ENCODE measurements at regions not wholly inside any gene's neighbourhood (a gene's known extent, or its start where the extent isn't known, plus 50 kb on each side); places are given as distances from the start of the nearest gene placed in this dataset.
A peak's percentile ranks its signal among the peaks of the same experiment; 100 is the strongest.
"Not testable (repeated sequence)": the region's sequence is repeated elsewhere in the genome, so short reads cannot be mapped to it uniquely, and the experiment has no call there.

DNA sequence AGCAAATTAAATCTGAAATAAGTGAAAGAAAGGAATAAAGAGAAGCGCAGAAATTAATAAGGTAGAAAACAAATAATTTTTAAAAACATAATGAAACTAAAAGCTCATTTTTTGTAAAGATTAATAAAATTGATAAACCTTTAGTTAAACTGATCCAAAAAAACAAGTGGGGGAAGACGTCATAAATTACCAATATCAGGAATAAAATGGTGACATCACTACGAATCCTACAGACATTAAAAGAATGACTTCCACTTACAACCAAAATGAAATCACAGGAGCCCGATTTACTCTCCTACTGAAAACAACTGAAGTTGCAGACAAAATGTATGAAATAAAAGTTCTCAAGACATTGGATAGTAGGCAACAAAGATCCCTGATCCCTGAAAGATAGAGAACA lies 68.1 kb upstream of the IFFO2 start:
- DNase-seq: no peak

DNA sequence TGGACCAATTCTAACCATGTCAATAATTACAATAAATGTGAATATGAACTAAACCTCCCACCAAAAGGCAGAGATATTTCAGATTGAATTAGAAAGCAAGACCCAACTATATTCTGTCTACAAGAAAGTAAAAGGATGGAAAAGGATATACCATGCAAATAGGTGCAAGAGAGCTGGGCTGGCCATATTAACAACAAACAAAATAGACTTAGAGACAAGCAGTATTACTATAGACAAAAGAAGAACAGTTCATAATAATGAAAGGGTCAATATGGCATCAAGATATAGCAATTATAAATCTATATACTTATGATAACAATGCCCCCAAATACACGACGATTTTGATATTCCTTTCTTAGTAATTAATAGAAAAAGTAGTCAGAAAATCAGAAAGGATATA lies 67.3 kb upstream of the IFFO2 start:
- no peak for DNase-seq

DNA sequence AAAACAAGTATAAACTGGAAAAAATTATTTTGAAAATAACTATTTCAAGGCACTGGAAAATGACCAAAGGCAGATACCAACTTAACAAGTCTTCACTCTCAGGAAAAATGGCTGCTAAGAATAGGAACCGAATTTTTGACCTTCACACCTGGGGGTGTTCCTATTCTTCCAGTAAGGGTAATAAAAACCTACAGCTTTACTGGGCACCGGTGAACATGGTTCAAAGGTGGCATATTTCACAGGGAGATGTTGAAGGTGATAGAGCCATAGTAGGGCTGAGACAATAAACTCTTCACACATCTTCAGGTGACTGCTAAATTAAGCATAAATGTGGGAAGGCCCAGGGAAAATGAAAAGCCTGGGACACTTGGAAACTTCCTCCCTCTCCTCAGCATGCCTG lies 65.4 kb upstream of the IFFO2 start:
- no peak for DNase-seq

DNA sequence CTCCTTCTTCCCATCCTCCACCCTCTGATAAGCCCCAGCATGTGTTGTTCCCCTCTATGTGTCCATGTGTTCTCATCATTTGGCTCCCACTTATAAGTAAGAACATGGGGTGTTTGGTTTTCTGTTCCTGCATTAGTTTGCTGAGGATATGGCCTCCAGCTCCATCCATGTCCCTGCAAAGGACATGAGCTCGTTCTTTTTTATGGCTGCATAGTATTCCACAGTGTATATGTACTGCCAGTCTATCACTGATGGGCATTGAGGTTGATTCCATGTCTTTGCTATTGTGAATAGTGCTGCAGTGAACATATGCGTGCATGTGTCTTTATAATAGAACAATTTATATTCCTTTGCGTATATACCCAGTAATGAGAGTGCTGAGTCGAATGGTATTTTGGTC lies 62.8 kb upstream of the IFFO2 start:
- not testable (repeated sequence) for DNase-seq

DNA sequence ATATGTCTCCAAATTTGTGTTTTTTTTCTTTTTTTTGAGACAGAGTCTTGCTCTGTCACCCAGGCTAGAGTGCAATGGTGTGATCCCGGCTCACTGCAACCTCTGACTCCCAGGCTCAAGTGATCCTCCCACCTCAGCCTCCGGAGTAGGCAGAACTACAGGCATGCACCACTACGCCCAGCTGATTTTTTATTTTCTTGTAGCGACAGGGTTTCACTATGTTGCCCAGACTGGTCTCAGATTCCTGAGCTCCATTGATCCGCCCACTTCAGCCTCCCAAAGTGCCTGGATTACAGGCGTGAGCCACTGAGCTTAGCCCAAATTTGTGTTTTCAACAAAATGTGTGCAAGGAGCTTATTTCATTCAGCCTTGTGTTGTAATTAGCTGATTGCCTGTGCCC lies 59.0 kb upstream of the IFFO2 start:
- DNase-seq: no peak

DNA sequence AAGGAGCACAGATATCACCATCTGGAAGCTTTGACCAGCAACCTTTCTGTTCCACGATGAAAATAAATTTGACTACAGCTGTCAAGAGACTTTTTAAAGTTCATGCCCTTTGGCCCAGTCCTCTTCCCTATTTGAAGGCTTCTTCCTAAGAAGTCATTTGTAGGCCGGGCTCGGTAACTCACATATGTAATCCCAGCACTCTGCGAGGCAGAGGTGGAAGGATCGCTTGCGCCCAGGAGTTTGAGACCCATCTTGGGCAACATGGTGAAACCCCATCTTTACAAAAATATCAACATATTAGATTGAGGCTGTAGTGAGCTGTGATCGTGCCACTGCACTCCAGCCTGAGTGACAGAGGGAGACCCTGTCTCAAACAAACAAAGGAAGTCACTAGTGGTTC lies 58.3 kb upstream of the IFFO2 start:
- DNase-seq: no peak

DNA sequence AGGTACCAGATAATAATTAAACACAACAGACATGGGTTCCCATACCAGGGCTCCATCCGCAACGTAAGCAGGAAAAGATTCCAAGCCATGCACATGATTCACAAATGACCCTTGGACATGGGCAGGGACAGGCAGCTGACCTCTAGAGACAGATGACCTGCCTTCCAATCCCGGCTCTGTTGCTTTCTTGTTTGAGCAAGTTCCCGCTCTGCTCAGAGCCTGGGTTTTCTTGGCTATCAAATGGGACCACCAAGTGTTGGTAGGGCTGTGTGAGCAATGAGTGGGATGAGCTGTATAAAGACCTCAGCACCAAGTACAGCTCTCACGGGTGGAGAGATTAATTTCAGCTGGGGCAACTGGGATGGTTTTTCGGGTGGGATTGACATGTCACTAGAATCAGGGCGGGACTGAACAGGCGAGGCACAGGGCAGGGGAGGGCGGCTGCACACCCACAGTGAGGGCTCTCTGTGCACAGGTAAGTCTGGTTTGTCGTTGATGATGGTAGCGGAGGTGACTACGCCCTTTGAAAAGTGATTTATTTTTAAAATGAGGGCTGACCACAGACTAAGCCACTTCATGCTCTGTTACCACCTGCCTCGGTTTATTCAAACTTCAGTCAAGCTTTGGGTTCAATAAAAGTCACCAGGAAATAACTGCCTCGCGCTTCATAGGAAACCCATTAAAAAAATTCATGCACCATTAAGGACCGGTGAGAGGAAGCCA lies 57.5 kb upstream of the IFFO2 start:
- DNase-seq: no peak

DNA sequence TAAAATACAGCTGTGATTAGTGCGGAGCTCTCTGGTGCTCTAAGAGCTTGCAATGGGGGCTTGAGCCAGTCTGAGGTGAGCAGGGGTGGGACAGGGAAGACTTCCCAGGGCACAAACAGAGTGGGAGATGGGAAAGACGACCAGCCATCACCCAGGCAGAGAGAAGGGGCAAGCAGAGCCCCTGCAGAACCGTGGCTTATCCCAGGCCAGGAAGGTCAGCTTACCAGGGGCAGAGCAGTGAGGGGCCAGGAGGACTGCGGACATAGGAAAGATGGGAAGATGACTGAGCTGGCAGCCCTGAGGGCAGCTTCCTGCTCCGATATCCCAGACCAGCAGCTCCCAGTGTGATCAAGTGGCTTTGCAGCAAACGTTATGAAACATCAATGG lies 55.4 kb upstream of the IFFO2 start:
- DNase-seq: no peak

DNA sequence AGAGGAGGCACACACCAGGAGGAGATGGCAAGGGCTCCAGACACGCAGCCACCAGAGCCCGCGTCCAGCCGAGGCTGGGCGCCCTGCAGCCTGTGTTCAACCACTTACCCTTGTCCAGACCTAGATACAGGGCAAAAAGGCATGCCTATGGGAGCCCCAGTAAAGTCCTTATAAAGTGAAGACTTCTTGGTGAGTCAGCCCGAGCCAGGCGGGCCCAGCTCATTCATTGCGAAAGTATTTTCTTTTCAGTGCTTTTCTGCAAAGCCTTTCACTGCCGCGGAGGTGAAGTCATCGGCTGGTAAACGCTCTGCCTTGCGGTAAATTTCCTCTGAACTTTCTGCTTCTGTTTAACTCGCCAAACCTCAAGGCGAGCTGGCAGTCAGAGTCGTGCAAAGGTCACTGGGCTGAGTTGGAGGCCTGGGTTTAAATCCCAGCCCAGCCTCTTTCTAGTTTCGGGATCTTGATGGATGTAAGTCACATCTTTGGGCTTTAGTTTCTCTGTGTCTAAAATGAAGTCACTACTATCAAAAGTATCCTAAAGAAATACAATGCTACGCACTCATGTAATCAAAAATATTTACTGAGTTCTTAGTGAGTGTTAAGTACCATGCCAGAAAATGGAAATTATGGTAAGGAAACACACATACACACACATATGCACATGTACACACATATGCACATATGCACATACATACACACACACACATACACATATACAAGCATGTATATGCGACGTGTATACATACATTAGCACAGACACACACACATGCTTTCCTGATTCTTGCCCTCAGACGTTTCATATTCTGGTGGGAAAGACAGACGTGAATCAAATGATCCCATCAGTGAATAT lies 54.7 kb upstream of the IFFO2 start:
- peak; percentile 73 for DNase-seq

DNA sequence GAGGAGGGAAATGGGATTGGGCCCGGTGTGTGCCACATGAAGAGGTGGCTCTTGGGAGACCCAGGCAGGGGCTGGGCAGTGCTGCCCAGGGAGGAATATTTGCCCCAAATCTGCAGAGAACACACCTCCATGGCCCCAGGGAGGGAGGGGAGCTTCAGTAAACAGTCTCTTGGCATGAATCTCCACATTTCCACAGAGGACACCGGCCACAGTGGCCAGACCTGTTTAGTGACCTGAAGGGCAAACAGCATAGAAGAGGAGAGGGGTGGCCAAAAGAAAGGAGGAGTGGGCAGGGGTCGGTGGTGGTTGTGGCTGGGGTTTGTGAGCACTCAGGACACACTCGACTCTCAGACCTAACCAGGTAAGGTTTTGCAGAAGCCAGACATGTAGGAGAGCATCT lies 54.0 kb upstream of the IFFO2 start:
- no peak for DNase-seq

DNA sequence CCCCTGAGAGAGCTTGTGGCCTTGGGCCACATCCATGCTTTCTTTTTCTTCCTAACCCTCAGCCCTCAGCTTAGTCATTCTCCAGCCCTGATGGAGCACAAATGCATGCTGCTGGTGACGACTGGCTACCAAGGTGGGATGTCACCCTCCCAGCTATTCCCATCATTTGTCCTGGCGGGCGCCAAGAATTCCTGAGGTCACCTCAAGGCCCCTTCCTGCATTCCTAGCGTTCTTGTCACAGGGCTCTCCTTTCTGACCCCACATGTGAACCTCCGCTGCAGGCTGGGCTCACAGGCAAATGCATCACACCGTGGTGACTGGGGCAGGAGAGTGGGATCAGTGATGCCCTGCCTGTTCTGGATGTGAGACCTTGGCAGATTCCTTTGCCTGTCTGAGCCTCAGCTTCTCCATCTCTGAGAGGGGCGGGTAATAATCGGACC lies 53.4 kb upstream of the IFFO2 start:
- no peak for DNase-seq

DNA sequence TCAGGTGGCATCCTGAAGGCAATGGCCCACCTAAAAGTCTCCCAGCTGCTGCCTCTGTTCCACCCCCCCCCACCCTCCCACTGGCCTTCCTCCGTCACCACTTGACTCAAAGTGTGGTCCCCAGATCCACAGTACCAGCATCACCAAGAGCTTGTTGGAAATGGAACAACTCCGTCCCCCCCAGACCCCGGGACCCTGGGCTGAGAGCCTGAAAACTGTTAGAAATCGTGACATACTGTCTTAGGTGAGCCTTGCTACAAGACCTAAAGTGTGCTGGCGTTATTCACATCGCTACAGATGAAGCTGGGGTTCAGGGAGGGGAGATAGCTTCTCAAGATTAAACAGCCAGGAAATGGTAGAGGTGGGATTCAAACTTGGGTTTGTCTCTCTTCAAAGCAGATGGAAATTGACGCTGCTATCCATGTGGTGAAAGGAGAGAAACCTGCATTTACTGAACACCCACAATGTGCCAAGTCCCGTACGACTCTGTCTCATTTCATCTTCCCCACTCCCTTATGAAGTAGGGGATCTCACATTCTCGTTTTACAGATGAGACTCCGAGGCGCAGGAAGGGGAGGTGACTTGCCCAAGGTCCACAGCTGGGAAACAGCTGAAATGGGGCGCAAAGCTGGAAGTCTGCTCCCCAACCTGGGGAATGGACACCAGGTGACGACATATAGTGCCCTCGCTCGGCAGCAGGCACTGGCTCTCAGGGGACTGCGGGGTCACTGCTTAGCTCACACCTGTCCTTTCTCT lies 52.8 kb upstream of the IFFO2 start:
- DNase-seq: no peak

DNA sequence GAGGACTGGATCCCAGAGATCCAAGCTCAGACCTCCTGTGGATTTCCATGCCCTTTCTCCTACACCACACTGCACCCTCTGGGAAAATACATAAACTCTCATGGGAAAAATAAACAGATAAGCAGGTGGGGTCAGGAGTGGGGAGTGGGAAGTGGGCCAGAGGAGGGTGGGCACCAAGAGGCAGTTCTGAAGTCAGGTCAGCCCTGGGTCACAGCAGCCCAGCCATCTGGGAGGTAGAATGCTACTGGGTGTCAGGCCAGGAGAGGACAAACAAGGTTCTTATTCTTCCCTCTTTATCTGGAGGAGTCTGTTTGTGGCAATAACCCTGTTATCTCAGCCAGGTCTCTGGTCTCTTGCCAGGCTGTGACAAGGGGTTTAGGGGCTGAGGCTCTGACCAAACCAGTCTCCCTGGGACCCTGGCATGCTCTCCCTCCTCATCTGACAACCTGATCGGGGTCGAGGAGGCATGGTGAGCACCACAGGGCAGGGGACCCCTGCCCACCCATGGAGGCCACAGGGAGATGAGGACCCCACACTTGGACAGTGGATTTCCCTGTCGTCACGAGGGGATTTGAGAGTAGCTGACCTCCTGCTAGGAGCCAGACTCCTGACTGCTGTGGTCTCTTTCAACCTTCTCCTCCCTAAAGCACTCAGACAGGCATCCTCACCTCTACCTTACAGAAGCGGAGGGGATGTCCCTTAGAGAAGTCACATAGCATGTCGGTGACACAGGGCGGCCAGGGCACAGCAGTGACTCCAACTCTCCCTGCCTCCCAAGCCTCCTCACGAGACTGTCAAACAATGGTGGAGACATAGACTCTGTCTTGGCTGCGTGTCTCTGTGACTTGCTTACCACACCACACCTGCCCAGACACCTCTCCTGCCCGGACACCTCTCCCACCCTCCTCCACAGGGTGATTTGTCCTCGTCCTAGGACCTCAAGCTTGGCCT lies 51.3 kb upstream of the IFFO2 start:
- DNase-seq: no peak

DNA sequence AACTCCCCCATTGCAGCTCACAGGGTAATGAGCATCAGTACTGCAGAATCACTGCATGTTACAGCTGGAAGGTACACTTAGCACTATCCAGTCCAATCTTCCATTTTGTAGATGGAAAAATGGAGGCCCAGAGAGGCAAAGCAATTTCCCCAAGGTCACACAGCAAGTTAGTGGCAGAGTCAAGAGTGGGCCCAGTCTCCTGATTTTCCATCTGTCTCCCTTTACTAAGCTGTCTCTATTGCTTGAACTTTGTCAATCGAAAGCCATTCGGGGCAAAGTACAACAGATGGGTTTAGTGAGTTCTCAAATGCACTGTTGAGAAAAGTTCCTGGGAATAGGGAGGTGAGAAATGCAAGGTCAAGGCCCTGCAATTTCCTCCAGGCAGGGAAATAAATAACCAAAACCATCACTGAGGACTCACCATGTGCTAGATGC lies 50.4 kb upstream of the IFFO2 start:
- DNase-seq: no peak
